Heart right ventricle (tissue), 16 donors: ENCODE measurements at regions not wholly inside any gene's neighbourhood (a gene's known extent, or its start where the extent isn't known, plus 50 kb on each side); places are given as distances from the start of the nearest gene placed in this dataset.
A peak's percentile ranks its signal among the peaks of the same experiment; 100 is the strongest.
"Not testable (repeated sequence)": the region's sequence is repeated elsewhere in the genome, so short reads cannot be mapped to it uniquely, and the experiment has no call there.

ENCODE experiments used
- ATAC-seq, 8 donors: fragments of 200-7000 bp; cut with Tn5 transposase; one replicate each; pipeline ENCODE4 v1.9.1; 2020; ENCODE audit warnings: mild to moderate bottlenecking in 8 of 8, moderate library complexity in 8 of 8, moderate number of reproducible peaks in 1 of 8
- DNase-seq, 2 donors: peaks; one replicate each; pipeline ENCODE4 v3.0.0-alpha.2; 2020
- H3K27ac ChIP-seq, 10 donors: fragments of 200-600 bp; sonication (generic) in 2 of 10; one replicate each; pipeline versions ENCODE4 v1.5.0 to v1.8.0; 2020 to 2022; ENCODE audit warnings: mild to moderate bottlenecking in 3 of 10
- H3K27me3 ChIP-seq, 7 donors: fragments of 200-600 bp; one replicate each; pipeline ENCODE4 v1.8.0; 2021 to 2022; ENCODE audit warnings: mild to moderate bottlenecking in 2 of 7
- H3K36me3 ChIP-seq, 9 donors: fragments of 200-600 bp; sonication (generic) in 1 of 9; one replicate each; pipeline versions ENCODE4 v1.5.0 to v1.8.0; 2020 to 2022; ENCODE audit warnings: mild to moderate bottlenecking in 2 of 9
- H3K4me1 ChIP-seq, 9 donors: fragments of 200-600 bp; sonication (generic) in 1 of 9; one replicate each; pipeline versions ENCODE4 v1.5.0 to v1.8.0; 2020 to 2022; ENCODE audit warnings: mild to moderate bottlenecking in 4 of 9
- H3K4me3 ChIP-seq, 10 donors: fragments of 200-600 bp; sonication (generic) in 2 of 10; one replicate each; pipeline versions ENCODE4 v1.5.0 to v1.8.0; 2020 to 2022; ENCODE audit warnings: mild to moderate bottlenecking in 7 of 10, moderate library complexity in 2 of 10
- H3K9me3 ChIP-seq, 11 donors: fragments of 200-600 bp in 10 of 11; sonication (generic) in 2 of 11; one replicate each; pipeline versions ENCODE4 v1.5.0 to v1.8.0; 2013 to 2022; ENCODE audit warnings: mild to moderate bottlenecking in 2 of 11, control low read depth in 1 of 11, moderate library complexity in 1 of 11
- WGBS, 2 donors: extraction: QIAGEN DNeasy Blood & Tissue Kit; methylation state at CpG; one replicate each; pipeline ENCODE4 v1.1.7; 2013; ENCODE audit warnings: inconsistent platforms in 1 of 2; 5-methylcytosine and 5-hydroxymethylcytosine counted together
- intact Hi-C, 10 donors: fragments of 100-400 bp; cut with DNase I; formaldehyde crosslinking; loops; one replicate each; pipeline versions ENCODE4 v1.11.1 to v1.14.2; 2022
- TF ChIP-seq, protein P1 (sequence below), 9 donors: fragments of 200-600 bp; sonication (generic) in 2 of 9; IDR thresholded peaks; one replicate each; pipeline versions ENCODE4 v1.5.0 to v1.8.0; 2021 to 2022; ENCODE audit warnings: antibody characterized with exemption in 9 of 9, mild to moderate bottlenecking in 5 of 9, moderate library complexity in 1 of 9
- donor health status: Arrhythmogenic right ventricular cardiomyopathy.
- donor health status: ischemic (EF 13 %, LVEDD 7.1; RV severe dilation, severe dysfunction).
- donor health status: healthy with polysubstance abuse.
- donor health status: DM: no; HTN: yes; CAD: no.
- donor health status: DM: no; HTN: no; CAD: no.
- donor health status: ischemic (EF 25% LVEDD 6.9; RV normal size, moderate dysfunction).
- donor health status: ischemic (EF 25% LVEDD 5.7; RV mildly dilated, moderate dysfunction).
- donor health status: healthy.
- donor health status: DM: yes; HTN: yes; CAD: no.
- donor health status: Ischemic cardiomyopathy.
- donor health status: ischemic (EF 35%, LVEDD 5.7; RV mildly dilated, moderate dysfunction).
- donor health status: nonischemic (EF 11% LVEDD 7.7; RV severe dilation, severe dysfunction).
- donor health status: DM: yes; HTN: yes; CAD: no.
- donor health status: PGD.
- donor health status: ischemic (EF 29% LVEDD 5.4; RV normal size, mild dysfunction).
- donor health status: nonischemic (EF 23%, LVEDD 6.1; RV moderate dilation, normal function).

DNA sequence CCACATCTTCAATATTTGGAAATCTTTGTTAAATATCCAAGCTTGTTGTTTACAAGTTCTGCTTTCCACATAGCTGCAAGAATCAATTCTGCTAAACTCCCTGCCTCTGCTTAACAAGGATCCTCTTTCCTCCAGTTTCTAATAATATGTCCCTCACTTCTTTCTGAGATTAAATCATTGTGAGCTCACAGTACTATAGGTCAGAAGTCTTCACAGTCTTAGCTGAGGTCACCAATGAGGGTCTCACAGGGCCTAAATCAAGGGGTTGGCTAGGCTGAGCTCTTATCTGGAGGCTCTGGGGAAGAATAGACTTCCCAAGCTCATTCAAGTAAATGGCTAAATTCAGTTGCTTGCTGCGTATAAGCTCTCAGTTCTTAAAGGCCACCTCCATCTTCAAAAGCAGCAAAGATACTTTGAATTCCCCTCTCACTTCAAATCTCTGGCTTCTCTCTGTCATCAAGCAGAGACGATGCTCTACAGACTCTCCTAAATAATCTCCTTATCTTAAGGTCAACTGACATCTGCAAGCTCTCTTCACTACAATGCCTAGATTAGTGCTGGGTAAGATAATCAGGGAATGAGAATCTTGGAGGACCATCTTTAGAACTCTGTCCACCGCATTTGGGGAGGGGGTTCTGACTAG lies 175.3 kb downstream of the PLPPR4 start:
- ATAC-seq (no peak), DNase-seq (no peak)
- intact Hi-C loops: no loop called here
- WGBS, 2 donors: 45% methylated on average over 3 of the region's 3 CpGs
- Histone ChIP-seq H3K36me3 (no peaks in the 10 kb centered on the region), H3K4me1 (peaks cover 0 to 20% (median 0%) of the 10 kb centered on the region in 9 donors), H3K9me3 (peaks cover 0 to 3% (median 0%) of the 10 kb centered on the region in 11 donors), H3K27me3 (no peaks in the 10 kb centered on the region), H3K4me3 (no peak overlapping the region), H3K27ac (no peak overlapping the region)
- TF ChIP-seq, protein P1, sequence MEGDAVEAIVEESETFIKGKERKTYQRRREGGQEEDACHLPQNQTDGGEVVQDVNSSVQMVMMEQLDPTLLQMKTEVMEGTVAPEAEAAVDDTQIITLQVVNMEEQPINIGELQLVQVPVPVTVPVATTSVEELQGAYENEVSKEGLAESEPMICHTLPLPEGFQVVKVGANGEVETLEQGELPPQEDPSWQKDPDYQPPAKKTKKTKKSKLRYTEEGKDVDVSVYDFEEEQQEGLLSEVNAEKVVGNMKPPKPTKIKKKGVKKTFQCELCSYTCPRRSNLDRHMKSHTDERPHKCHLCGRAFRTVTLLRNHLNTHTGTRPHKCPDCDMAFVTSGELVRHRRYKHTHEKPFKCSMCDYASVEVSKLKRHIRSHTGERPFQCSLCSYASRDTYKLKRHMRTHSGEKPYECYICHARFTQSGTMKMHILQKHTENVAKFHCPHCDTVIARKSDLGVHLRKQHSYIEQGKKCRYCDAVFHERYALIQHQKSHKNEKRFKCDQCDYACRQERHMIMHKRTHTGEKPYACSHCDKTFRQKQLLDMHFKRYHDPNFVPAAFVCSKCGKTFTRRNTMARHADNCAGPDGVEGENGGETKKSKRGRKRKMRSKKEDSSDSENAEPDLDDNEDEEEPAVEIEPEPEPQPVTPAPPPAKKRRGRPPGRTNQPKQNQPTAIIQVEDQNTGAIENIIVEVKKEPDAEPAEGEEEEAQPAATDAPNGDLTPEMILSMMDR (IDR thresholded peaks at IDR 0.05): no peak

DNA sequence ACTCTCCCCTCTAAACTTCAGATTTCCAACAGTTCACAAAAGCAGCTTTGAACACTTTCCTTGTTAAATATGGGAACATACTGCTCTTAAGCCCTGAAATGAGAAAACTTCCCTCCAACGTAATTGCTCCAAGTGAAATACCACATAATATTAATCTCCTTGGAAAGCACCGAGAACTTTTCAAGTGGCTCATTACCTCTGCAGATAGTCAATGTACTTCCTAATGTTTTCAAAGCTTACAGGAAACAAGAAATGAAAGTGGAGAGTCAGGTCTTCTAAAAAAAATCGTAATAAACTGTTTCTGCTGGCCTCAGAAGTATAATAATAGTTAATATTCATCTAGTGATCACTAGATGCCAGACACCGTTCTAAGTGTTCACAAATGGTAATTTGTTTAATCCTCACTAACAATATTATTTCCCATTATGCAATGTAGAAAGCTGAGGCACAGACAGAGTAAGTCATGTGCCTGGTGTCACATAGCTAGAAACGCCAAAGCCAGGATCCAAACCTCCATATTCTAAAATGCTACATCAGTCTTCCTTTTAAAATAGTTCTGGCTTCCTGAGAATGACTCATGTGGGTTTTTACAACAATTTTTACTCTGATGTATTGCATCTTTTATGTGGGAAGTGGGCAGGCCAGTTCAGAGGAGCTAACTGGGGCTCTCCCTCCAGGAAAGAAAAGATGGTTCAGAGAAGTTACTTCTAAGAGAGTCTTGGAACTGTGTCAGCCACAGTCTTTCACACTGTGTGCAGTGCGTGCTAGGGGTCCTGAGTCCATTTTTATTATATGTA lies 177.2 kb downstream of the PLPPR4 start:
- intact Hi-C loops: no loop called here
- no peak for DNase-seq
- ATAC-seq: no peak
- Histone ChIP-seq H3K36me3 (no peaks in the 10 kb centered on the region), H3K4me1 (peaks cover 0 to 31% (median 3%) of the 10 kb centered on the region in 9 donors), H3K27me3 (no peaks in the 10 kb centered on the region), H3K9me3 (peaks cover 0 to 3% (median 0%) of the 10 kb centered on the region in 11 donors), H3K4me3 (no peak overlapping the region), H3K27ac (peak overlapping the region in 3 of 10 donors; percentile 12 to 61 (median 13))
- 42 to 46% methylated on average over 6 of the region's 6 CpGs for whole genome bisulfite sequencing, 2 donors
- TF ChIP-seq, protein P1 (IDR thresholded peaks at IDR 0.05): no peak

DNA sequence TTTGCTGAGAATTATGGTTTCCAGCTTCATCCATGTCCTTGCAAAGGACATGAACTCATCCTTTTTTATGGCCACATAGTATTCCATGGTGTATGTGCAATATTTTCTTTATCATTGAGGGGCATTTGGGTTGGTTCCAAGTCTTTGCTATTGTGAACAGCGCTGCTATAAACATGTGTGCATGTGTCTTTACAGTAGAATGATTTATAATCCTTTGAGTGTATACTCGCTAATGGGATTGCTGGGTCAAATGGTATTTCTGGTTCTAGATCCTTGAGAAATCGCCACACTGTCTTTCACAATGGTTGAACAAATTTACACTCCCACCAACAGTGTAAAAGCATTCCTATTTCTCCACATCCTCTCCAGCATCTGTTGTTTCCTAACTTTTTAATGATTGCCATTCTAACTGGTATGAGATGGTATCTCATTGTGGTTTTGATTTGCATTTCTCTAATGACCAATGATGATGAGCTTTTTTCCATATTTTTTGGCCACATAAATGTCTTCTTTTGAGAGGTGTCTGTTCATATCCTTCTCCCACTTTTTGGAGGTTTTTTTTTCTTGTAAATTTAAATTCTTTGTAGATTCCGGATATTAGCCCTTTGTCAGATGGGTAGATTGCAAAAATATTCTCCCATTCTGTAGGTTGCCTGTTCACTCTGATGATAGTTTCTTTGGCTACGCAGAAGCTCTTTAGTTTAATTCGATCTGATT lies 180.1 kb downstream of the PLPPR4 start:
- Histone ChIP-seq H3K27ac (peak overlapping the region in 1 of 10 donors; percentile 24), H3K4me1 (peaks cover 0 to 30% (median 3%) of the 10 kb centered on the region in 9 donors)
- H3K27me3 ChIP-seq, H3K36me3 ChIP-seq, H3K9me3 ChIP-seq, DNase-seq, ATAC-seq, H3K4me3 ChIP-seq, intact Hi-C loops: not testable (repeated sequence)
- 93% methylated on average over 6 of the region's 6 CpGs for whole genome bisulfite sequencing, 2 donors

DNA sequence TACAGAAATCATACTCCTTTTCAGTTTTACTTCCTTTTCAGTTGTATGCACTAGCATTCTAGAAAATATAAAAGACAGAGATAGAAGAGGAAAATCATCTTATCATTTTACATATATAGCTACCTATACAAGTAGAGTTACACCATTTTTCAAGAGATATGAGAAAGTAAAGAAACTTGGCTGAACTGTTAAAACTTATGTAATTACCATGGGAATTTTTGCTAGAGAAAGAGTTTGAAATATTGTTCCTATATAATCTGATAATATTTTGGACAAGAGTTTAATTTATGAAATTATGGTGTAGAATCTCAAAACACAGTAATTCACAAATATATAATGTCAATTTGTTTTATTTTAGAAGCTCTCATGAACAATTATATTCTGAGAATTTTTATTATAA lies 180.8 kb downstream of the PLPPR4 start:
- Histone ChIP-seq H3K36me3 (no peaks in the 10 kb centered on the region), H3K4me3 (no peak overlapping the region), H3K27me3 (no peaks in the 10 kb centered on the region), H3K9me3 (peaks cover 0 to 3% (median 0%) of the 10 kb centered on the region in 11 donors), H3K27ac (peak overlapping the region in 2 of 10 donors; percentile 12 to 24), H3K4me1 (peaks cover 0 to 27% (median 3%) of the 10 kb centered on the region in 9 donors)
- DNase-seq (no peak), ATAC-seq (no peak)
- TF ChIP-seq, protein P1 (IDR thresholded peaks at IDR 0.05): no peak
- intact Hi-C loops: no loop called here
